KMS-11 (cell line): ENCODE measurements at regions not wholly inside any gene's neighbourhood (a gene's known extent, or its start where the extent isn't known, plus 50 kb on each side); places are given as distances from the start of the nearest gene placed in this dataset.
"Not testable (repeated sequence)": the region's sequence is repeated elsewhere in the genome, so short reads cannot be mapped to it uniquely, and the experiment has no call there.

Experiments
- H2AFZ ChIP-seq: fragments of 200-600 bp; sonication (generic); 2 replicates; pipeline ENCODE4 v1.6.1; 2016; ENCODE audit warnings: antibody characterized with exemption, mixed run types, low read depth
- H3K27ac ChIP-seq: fragments of 200-600 bp; sonication (generic); 2 replicates; pipeline ENCODE4 v1.6.1; 2016; ENCODE audit warnings: mild to moderate bottlenecking, mixed run types
- H3K27me3 ChIP-seq: fragments of 200-600 bp; sonication (generic); 2 replicates; pipeline ENCODE4 v1.6.1; 2017; ENCODE audit warnings: mild to moderate bottlenecking, low read depth, mixed run types, moderate library complexity; ENCODE audit not compliant: insufficient read depth
- H3K36me3 ChIP-seq: fragments of 200-600 bp; sonication (generic); 2 replicates; pipeline ENCODE4 v1.6.1; 2017; ENCODE audit warnings: mild to moderate bottlenecking, mixed run types; ENCODE audit not compliant: insufficient read depth
- H3K4me1 ChIP-seq: fragments of 200-600 bp; sonication (generic); 2 replicates; pipeline ENCODE4 v1.6.1; 2016; ENCODE audit warnings: mild to moderate bottlenecking, low read depth, mixed run types; ENCODE audit not compliant: poor library complexity, severe bottlenecking
- H3K4me2 ChIP-seq: fragments of 200-600 bp; sonication (generic); 2 replicates; pipeline ENCODE4 v1.7.0; 2016; ENCODE audit warnings: mild to moderate bottlenecking, mixed run types
- H3K4me3 ChIP-seq: fragments of 200-600 bp; sonication (generic); IDR thresholded peaks from 2 replicates; pipeline ENCODE4 v1.6.1; 2017; ENCODE audit warnings: low read depth, low read length, mixed read lengths; ENCODE audit not compliant: insufficient read depth
- H3K79me2 ChIP-seq: fragments of 200-600 bp; sonication (generic); 2 replicates; pipeline ENCODE4 v1.6.1; 2016; ENCODE audit warnings: low read depth, mixed run types; ENCODE audit not compliant: insufficient read depth
- H3K9ac ChIP-seq: fragments of 200-600 bp; sonication (generic); 2 replicates; pipeline ENCODE4 v1.6.1; 2016; ENCODE audit warnings: mild to moderate bottlenecking, mixed run types
- H4K20me1 ChIP-seq: fragments of 200-600 bp; sonication (generic); 2 replicates; pipeline ENCODE4 v1.6.1; 2016; ENCODE audit warnings: mild to moderate bottlenecking, mixed run types; ENCODE audit not compliant: insufficient read depth
- CTCF ChIP-seq: fragments of 200-600 bp; sonication (generic); conservative IDR thresholded peaks from 2 replicates; pipeline ENCODE4 v1.6.1; 2017; ENCODE audit warnings: low read depth, mild to moderate bottlenecking, antibody characterized with exemption, low read length, moderate library complexity, mixed read lengths

GRCh38 chr9:30932226-30932625 lies 1452.2 kb upstream of the ACO1 start:
- Histone ChIP-seq H3K27ac (no peak overlapping the region), H3K4me1 (peaks cover 7% of the 10 kb centered on the region), H4K20me1 (no peaks in the 10 kb centered on the region), H3K27me3 (no peaks in the 10 kb centered on the region), H3K36me3 (no peaks in the 10 kb centered on the region), H3K79me2 (no peaks in the 10 kb centered on the region), H3K4me3 (no peak overlapping the region), H2AFZ (no peak overlapping the region), H3K9ac (no peak overlapping the region), H3K4me2 (no peak overlapping the region)
- no peak for TF ChIP-seq CTCF

GRCh38 chr9:30935730-30936129 lies 1448.7 kb upstream of the ACO1 start:
- Histone ChIP-seq H3K4me3 (no peak overlapping the region), H2AFZ (no peak overlapping the region), H3K79me2 (no peaks in the 10 kb centered on the region), H3K36me3 (no peaks in the 10 kb centered on the region), H3K4me1 (no peaks in the 10 kb centered on the region), H3K4me2 (no peak overlapping the region), H3K27me3 (no peaks in the 10 kb centered on the region), H4K20me1 (no peaks in the 10 kb centered on the region), H3K27ac (no peak overlapping the region), H3K9ac (no peak overlapping the region)
- no peak for TF ChIP-seq CTCF

- H3K4me3 ChIP-seq, result no peak overlapping the region
- no peaks in the 10 kb centered on the region for H4K20me1 ChIP-seq
- no peak overlapping the region for H3K4me2 ChIP-seq
- no peaks in the 10 kb centered on the region for H3K4me1 ChIP-seq
- no peaks in the 10 kb centered on the region for H3K79me2 ChIP-seq
- H3K27me3 ChIP-seq, result no peaks in the 10 kb centered on the region
- H3K36me3 ChIP-seq, result no peaks in the 10 kb centered on the region
- no peak overlapping the region for H3K9ac ChIP-seq
- H3K27ac ChIP-seq, result no peak overlapping the region
- no peak for TF ChIP-seq CTCF
- no peak overlapping the region for H2AFZ ChIP-seq
Measured at GRCh38 chr9:30937106-30937505, 1447.3 kb upstream of the ACO1 start.

- not testable (repeated sequence) for H3K27ac ChIP-seq, H2AFZ ChIP-seq, H4K20me1 ChIP-seq, H3K4me1 ChIP-seq, H3K4me2 ChIP-seq, H3K9ac ChIP-seq, H3K4me3 ChIP-seq, H3K79me2 ChIP-seq, H3K27me3 ChIP-seq, H3K36me3 ChIP-seq
Measured at GRCh38 chr9:30942852-30943251, 1441.6 kb upstream of the ACO1 start.

GRCh38 chr9:30943446-30944224 lies 1440.8 kb upstream of the ACO1 start:
- Histone ChIP-seq H3K4me2 (no peak overlapping the region), H3K79me2 (no peaks in the 10 kb centered on the region), H3K4me1 (no peaks in the 10 kb centered on the region), H4K20me1 (no peaks in the 10 kb centered on the region), H3K27me3 (no peaks in the 10 kb centered on the region), H3K9ac (no peak overlapping the region), H3K4me3 (no peak overlapping the region), H3K27ac (no peak overlapping the region), H2AFZ (no peak overlapping the region), H3K36me3 (no peaks in the 10 kb centered on the region)
- no peak for TF ChIP-seq CTCF
